ENCODE measurements at regions not wholly inside any gene's neighbourhood (a gene's known extent, or its start where the extent isn't known, plus 50 kb on each side); places are given as distances from the start of the nearest gene placed in this dataset.

GRCh38 chr12:126899926-126900792, 1366.8 kb upstream of the TMEM132C start:
- Histone ChIP-seq H3K79me2 (ENCODE audit: control insufficient read depth, insufficient read depth, low read length) (no peaks in the 10 kb centered on the region), H3K4me2 (ENCODE audit: insufficient read depth, low read length) (no peak overlapping the region), H3K36me3 (ENCODE audit: control insufficient read depth in 2 of 2, extremely low read depth in 1 of 2, insufficient read depth in 2 of 2, low read length in 2 of 2) (no peaks in the 10 kb centered on the region), H3K27ac (ENCODE audit: insufficient read depth, low read depth, low read length) (no peak overlapping the region), H3K9me3 (replicated peaks; ENCODE audit: control insufficient read depth, insufficient read depth, low read length) (peaks cover 3% of the 10 kb centered on the region), H3K9ac (replicated peaks; ENCODE audit: extremely low read depth, insufficient read depth, low read length) (no peak overlapping the region), H3K4me1 (ENCODE audit: control insufficient read depth, extremely low read depth, insufficient read depth, low read length) (no peaks in the 10 kb centered on the region), H2AFZ (ENCODE audit: low read depth, low read length) (no peak overlapping the region), H4K20me1 (replicated peaks; ENCODE audit: control insufficient read depth, extremely low read depth, insufficient read depth, low read length) (no peaks in the 10 kb centered on the region), H3K27me3 (ENCODE audit: control insufficient read depth in 2 of 2, insufficient read depth in 2 of 2, low read length in 2 of 2) (no peaks in the 10 kb centered on the region), H3K9me1 (replicated peaks; ENCODE audit: control insufficient read depth, extremely low read depth, insufficient read depth, low read length) (no peaks in the 10 kb centered on the region), H3K4me3 (replicated peaks in 1 of 3; ENCODE audit: insufficient read depth in 1 of 3, low read depth in 1 of 3, low read length in 3 of 3) (no peak overlapping the region)
- FAIRE-seq (no peak), DNase-seq (ENCODE audit: low read depth, low spot score) (no peak)
- POLR2A ChIA-PET, result no interaction called here
- CTCF ChIA-PET, result no interaction called here
- no TSS peak for BruUV-seq (replicated peaks)
- intact Hi-C loops (cut with micrococcal nuclease), result no loop called here
- dilution Hi-C loops (cut with MboI; ENCODE audit: extremely low pct_ligation_motif_present, low sequenced_read_pairs), result no loop called here
- TF ChIP-seq MYC (IDR thresholded peaks at IDR 0.05; ENCODE audit: low read depth, low read length), result no peak
- TF ChIP-seq MAX (IDR thresholded peaks at IDR 0.05; ENCODE audit: insufficient read depth, insufficient read length), result no peak
- TF ChIP-seq, protein P1, sequence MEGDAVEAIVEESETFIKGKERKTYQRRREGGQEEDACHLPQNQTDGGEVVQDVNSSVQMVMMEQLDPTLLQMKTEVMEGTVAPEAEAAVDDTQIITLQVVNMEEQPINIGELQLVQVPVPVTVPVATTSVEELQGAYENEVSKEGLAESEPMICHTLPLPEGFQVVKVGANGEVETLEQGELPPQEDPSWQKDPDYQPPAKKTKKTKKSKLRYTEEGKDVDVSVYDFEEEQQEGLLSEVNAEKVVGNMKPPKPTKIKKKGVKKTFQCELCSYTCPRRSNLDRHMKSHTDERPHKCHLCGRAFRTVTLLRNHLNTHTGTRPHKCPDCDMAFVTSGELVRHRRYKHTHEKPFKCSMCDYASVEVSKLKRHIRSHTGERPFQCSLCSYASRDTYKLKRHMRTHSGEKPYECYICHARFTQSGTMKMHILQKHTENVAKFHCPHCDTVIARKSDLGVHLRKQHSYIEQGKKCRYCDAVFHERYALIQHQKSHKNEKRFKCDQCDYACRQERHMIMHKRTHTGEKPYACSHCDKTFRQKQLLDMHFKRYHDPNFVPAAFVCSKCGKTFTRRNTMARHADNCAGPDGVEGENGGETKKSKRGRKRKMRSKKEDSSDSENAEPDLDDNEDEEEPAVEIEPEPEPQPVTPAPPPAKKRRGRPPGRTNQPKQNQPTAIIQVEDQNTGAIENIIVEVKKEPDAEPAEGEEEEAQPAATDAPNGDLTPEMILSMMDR (IDR thresholded peaks at IDR 0.05; ENCODE audit: extremely low read depth in 1 of 2, insufficient read depth in 1 of 2, low read depth in 1 of 2, low read length in 2 of 2), result no peak
- no peak for TF ChIP-seq GATA2 (IDR thresholded peaks at IDR 0.05; ENCODE audit: insufficient read depth, insufficient read length, low read depth, low read length)
- TF ChIP-seq JUN (IDR thresholded peaks at IDR 0.05; ENCODE audit: borderline replicate concordance, insufficient read depth, insufficient read length, low read depth), result no peak
- no peak for TF ChIP-seq POLR2A (IDR thresholded peaks at IDR 0.05; ENCODE audit: low read depth, low read length)

Data from endothelial cell of umbilical vein (primary cell).